ENCODE measurements at regions not wholly inside any gene's neighbourhood (a gene's known extent, or its start where the extent isn't known, plus 50 kb on each side); places are given as distances from the start of the nearest gene placed in this dataset.

DNA sequence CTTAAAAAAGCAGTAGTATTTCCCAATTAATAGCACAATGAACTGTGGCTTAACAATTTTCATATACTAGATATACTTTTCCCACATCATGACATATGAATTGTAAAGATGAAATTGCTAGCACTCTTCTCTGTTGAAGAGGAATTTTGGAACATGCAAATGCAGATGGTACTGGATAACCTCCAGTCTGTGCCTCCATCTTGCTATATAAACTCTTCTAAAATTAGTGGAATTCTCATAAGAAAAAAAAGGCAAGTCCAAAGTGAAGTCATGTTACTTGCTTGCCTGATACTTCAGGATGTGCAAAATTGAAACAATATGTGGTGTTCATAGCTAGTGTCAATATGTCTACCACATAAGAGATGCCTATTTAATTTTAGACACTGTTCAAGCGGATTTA, 570.2 kb upstream of the POM121L12 start:
- POLR2A ChIA-PET: no interaction called here
- DNase-seq (ENCODE audit: extremely low spot score): no peak
- CTCF ChIA-PET: interaction anchor here (1.0 kb wide), 1 partner anchor 9 kb away, joined by 3 read pairs; no protein-coding TSS in a partner anchor
- TF ChIP-seq, protein P1, sequence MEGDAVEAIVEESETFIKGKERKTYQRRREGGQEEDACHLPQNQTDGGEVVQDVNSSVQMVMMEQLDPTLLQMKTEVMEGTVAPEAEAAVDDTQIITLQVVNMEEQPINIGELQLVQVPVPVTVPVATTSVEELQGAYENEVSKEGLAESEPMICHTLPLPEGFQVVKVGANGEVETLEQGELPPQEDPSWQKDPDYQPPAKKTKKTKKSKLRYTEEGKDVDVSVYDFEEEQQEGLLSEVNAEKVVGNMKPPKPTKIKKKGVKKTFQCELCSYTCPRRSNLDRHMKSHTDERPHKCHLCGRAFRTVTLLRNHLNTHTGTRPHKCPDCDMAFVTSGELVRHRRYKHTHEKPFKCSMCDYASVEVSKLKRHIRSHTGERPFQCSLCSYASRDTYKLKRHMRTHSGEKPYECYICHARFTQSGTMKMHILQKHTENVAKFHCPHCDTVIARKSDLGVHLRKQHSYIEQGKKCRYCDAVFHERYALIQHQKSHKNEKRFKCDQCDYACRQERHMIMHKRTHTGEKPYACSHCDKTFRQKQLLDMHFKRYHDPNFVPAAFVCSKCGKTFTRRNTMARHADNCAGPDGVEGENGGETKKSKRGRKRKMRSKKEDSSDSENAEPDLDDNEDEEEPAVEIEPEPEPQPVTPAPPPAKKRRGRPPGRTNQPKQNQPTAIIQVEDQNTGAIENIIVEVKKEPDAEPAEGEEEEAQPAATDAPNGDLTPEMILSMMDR (IDR thresholded peaks at IDR 0.05; ENCODE audit: control extremely low read depth, extremely low read depth, low read depth, missing control alignments): no peak

DNA sequence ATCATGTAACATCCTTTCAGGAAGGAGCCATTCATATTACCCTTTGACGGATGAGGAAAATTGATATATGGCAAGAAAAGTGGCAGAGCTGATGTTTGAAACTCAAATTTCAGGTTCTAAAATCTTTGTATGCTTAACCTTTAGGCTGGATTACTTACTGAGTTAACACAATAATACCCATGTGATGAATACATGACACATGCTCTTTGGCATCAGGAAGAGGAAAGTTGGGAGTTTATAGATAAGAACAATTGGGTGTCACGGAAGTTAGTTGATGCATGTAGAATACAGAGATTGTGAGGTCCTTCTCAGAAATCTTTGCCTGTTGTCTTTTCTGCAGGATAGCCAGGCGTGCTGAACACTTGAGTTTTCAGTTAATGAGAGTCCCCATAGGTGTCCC, 572.1 kb upstream of the POM121L12 start:
- no peak for DNase-seq (ENCODE audit: extremely low spot score)
- CTCF ChIA-PET: no interaction called here
- TF ChIP-seq, protein P1 (IDR thresholded peaks at IDR 0.05; ENCODE audit: control extremely low read depth, extremely low read depth, low read depth, missing control alignments): no peak
- POLR2A ChIA-PET: no interaction called here

GRCh38 chr7:52462474-52462873, 573.0 kb upstream of the POM121L12 start:
- POLR2A ChIA-PET: no interaction called here
- no peak for DNase-seq (ENCODE audit: extremely low spot score)
- CTCF ChIA-PET: no interaction called here
- TF ChIP-seq, protein P1 (IDR thresholded peaks at IDR 0.05; ENCODE audit: control extremely low read depth, extremely low read depth, low read depth, missing control alignments): no peak

DNA sequence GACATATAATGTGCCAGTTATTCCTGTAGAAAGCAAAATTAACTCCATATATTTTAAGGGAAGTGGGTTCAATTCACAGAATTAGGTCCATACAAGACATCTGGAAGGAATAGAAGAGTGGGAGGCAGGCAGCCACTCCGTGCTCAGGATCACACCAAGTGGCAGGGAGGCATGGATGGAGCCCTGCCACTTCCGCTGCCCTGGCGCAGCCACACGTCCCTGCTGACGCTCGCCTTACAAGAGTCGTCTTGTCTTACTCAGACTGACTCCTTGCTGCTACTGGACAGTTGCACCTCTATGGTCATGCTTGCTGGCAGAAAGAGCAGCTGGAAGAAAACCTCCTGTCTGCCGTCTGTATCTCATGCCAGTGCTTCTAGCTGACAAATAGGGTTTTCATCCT, 579.9 kb upstream of the POM121L12 start:
- no peak for DNase-seq (ENCODE audit: extremely low spot score)
- ChIA-PET POLR2A (no interaction called here), CTCF (interaction anchor here (1.5 kb wide), 1 partner anchor 10 kb away, joined by 3 read pairs; no protein-coding TSS in a partner anchor)
- TF ChIP-seq, protein P1 (IDR thresholded peaks at IDR 0.05; ENCODE audit: control extremely low read depth, extremely low read depth, low read depth, missing control alignments): no peak

DNA sequence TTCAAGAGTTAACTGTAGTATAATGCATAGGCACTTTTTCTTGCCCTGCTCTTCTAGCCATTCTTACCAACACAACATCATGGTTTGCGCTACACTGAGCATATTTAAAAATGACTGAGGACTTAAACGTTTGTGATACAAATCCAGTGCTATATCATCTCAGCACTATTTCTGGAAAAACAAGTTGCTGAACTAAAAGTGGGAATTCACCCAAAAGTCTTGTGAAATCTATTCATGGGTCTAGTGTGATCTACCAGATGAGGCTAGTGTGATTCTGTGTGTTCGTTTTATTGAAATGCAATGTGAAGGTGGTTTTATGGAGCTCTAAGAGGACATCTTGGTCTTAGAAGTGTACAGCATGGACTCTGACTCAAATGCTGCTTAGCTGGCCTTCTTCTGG, 584.6 kb upstream of the POM121L12 start:
- no peak for DNase-seq (ENCODE audit: extremely low spot score)
- ChIA-PET CTCF (interaction anchor here (1.0 kb wide), 1 partner anchor 33 kb away, joined by 3 read pairs; no protein-coding TSS in a partner anchor), POLR2A (no interaction called here)
- TF ChIP-seq, protein P1 (IDR thresholded peaks at IDR 0.05; ENCODE audit: control extremely low read depth, extremely low read depth, low read depth, missing control alignments): no peak

- TF ChIP-seq, protein P1 (IDR thresholded peaks at IDR 0.05; ENCODE audit: control extremely low read depth, extremely low read depth, low read depth, missing control alignments): no peak
- ChIA-PET POLR2A (no interaction called here), CTCF (no interaction called here)
- DNase-seq (ENCODE audit: extremely low spot score): no peak
Measured at GRCh38 chr7:52447581-52448180, 587.8 kb upstream of the POM121L12 start.
